Stomach (tissue), 8 donors: ENCODE measurements at regions not wholly inside any gene's neighbourhood (a gene's known extent, or its start where the extent isn't known, plus 50 kb on each side); places are given as distances from the start of the nearest gene placed in this dataset.

Experiments used
- DNase-seq, 2 donors: peaks; one replicate each; pipeline versions ENCODE4 v3.0.0 to v3.0.0-alpha.2; 2013 to 2019
- H3K27ac ChIP-seq, 5 donors: fragments of 200-600 bp in 4 of 5; sonication (generic) in 4 of 5; one replicate each; pipeline ENCODE4 v1.5.1; 2013 to 2019; ENCODE audit warnings: mild to moderate bottlenecking in 1 of 5, moderate library complexity in 1 of 5
- H3K27me3 ChIP-seq, 3 donors: fragments of 200-600 bp; sonication (generic); one replicate each; pipeline ENCODE4 v1.5.1; 2017 to 2019; ENCODE audit warnings: mixed run types in 1 of 3
- H3K36me3 ChIP-seq, 4 donors: fragments of 200-600 bp; sonication (generic); 1 replicate in 3 of 4; 2 replicates in 1 of 4; pipeline ENCODE4 v1.5.1; 2016 to 2019
- H3K4me1 ChIP-seq, 4 donors: fragments of 200-600 bp; sonication (generic); one replicate each; pipeline ENCODE4 v1.5.1; 2016 to 2019
- H3K4me3 ChIP-seq, 4 donors: fragments of 200-600 bp; sonication (generic) in 3 of 4; one replicate each; pipeline ENCODE4 v1.5.1; 2016 to 2019; ENCODE audit warnings: mild to moderate bottlenecking in 1 of 4
- H3K9me3 ChIP-seq, 4 donors: fragments of 200-600 bp; sonication (generic); one replicate each; pipeline ENCODE4 v1.5.1; 2016 to 2019
- CTCF ChIP-seq, 7 experiments: fragments of 450-650 bp in 4 of 7; fragments of 200-600 bp in 3 of 7; sonication (generic) in 3 of 7; IDR thresholded peaks; one replicate each; pipeline ENCODE4 v1.5.1; 2016 to 2019; ENCODE audit warnings: antibody characterized with exemption in 7 of 7, control low read depth in 2 of 7, mild to moderate bottlenecking in 1 of 7
- EP300 ChIP-seq: sonication (generic); formaldehyde crosslinking; IDR thresholded peaks from one replicate; pipeline ENCODE4 v1.6.1; 2017; ENCODE audit warnings: antibody characterized with exemption
- POLR2A ChIP-seq, 4 donors: fragments of 450-650 bp; IDR thresholded peaks; one replicate each; pipeline ENCODE4 v1.6.1; 2016; ENCODE audit warnings: antibody characterized with exemption in 4 of 4, control low read depth in 2 of 4, mild to moderate bottlenecking in 1 of 4, moderate library complexity in 1 of 4
- POLR2AphosphoS5 ChIP-seq, 3 donors: sonication (generic); formaldehyde crosslinking; IDR thresholded peaks; one replicate each; pipeline ENCODE4 v1.6.1; 2016; ENCODE audit warnings: antibody characterized with exemption in 3 of 3
- WGBS, 5 donors: extraction: QIAGEN DNeasy Blood & Tissue Kit in 3 of 5; methylation state at CpG; one replicate each; pipeline versions ENCODE4 v1.1.5 to v1.1.7; 2013 to 2018; 5-methylcytosine and 5-hydroxymethylcytosine counted together
- intact Hi-C: fragments of 100-400 bp; cut with DNase I; formaldehyde crosslinking; loops from one replicate; pipeline ENCODE4 v1.15.1; 2023; ENCODE audit warnings: low total_unique reads
- donor health status: healthy with polysubstance abuse.
- donor health status: Bipolar disorder and iron deficiency.
- donor health status: healthy.

DNA sequence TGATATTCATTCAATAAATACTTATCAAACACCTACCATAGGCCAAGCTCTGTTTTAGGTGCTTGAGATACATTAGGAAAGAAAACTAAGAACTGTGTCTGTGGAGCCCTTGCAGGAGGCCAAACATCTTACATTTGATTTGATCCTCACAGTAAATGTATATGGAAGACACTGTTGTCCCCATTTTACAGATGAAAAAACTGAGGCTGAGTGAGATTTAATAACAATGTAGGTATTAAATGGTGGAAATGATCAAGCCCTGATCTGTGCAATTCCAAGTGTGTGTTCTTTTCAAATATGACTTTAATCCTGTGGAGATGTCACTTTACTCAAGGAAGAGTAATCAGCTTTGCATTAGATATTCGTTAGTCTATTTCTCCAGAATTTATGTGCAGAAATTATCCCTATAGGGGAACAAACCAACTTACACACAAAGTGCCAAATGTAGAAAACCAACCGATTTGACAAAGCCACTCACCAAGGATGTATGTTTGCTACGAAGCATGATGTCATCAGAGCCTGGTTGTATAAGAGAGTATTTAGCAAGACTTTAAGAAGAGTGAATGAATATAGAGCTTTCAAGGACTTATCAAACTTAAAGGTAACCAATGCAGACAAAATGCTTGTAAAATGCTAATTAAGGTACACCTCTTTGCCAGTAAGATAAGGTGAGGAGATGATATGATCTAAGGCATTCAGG lies 153.9 kb upstream of the NFIB start:
- Histone ChIP-seq H3K36me3 (no peaks in the 10 kb centered on the region), H3K4me3 (no peak overlapping the region), H3K27me3 (no peaks in the 10 kb centered on the region), H3K9me3 (no peaks in the 10 kb centered on the region), H3K27ac (no peak overlapping the region), H3K4me1 (no peaks in the 10 kb centered on the region)
- DNase-seq, result no peak
- 81 to 91% (median 89%) methylated on average over 3 of the region's 3 CpGs for WGBS, 5 donors
- intact Hi-C loops, result no loop called here
- no peak for TF ChIP-seq CTCF (IDR thresholded peaks at IDR 0.05)
- no peak for TF ChIP-seq POLR2A (IDR thresholded peaks at IDR 0.05)

GRCh38 chr9:14466828-14467227 lies 152.9 kb upstream of the NFIB start:
- Histone ChIP-seq H3K9me3 (no peaks in the 10 kb centered on the region), H3K36me3 (no peaks in the 10 kb centered on the region), H3K27me3 (no peaks in the 10 kb centered on the region), H3K4me1 (no peaks in the 10 kb centered on the region), H3K4me3 (no peak overlapping the region), H3K27ac (no peak overlapping the region)
- DNase-seq, result no peak
- no peak for TF ChIP-seq EP300
- TF ChIP-seq POLR2A (IDR thresholded peaks at IDR 0.05), result no peak
- no peak for TF ChIP-seq CTCF (IDR thresholded peaks at IDR 0.05)
- no peak for TF ChIP-seq POLR2AphosphoS5 (IDR thresholded peaks at IDR 0.05)
- WGBS, 5 donors, result 83 to 89% (median 85%) methylated on average over 4 of the region's 4 CpGs
- intact Hi-C loops, result no loop called here

DNA sequence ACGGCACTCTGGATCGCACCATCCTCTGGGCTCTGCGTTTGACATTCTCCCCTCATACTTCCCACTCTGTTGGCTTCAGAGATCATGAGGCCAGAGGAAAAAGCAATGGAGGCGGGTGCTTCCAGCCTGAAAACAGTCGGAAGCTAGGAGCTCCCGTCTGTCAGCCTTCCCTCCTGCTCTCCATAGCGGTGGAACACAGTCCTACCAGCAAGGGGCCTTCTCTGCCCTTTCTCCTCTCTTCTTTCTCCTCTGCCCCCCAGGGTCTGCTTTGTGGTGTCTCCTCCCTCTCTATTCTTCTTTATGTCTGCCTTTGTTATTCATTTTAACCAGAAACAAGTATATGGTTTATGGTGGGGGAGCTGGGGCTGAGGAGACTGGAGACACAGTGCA lies 152.5 kb upstream of the NFIB start:
- TF ChIP-seq EP300 (no peak), POLR2A (IDR thresholded peaks at IDR 0.05) (no peak), POLR2AphosphoS5 (IDR thresholded peaks at IDR 0.05) (no peak), CTCF (IDR thresholded peaks at IDR 0.05) (no peak)
- WGBS, 5 donors, result 55 to 78% (median 71%) methylated on average over 7 of the region's 7 CpGs
- DNase-seq, result no peak
- no peak overlapping the region for H3K27ac ChIP-seq
- H3K27me3 ChIP-seq, result no peaks in the 10 kb centered on the region
- no peaks in the 10 kb centered on the region for H3K36me3 ChIP-seq
- intact Hi-C loops, result no loop called here
- H3K4me1 ChIP-seq, result no peaks in the 10 kb centered on the region
- H3K9me3 ChIP-seq, result no peaks in the 10 kb centered on the region
- no peak overlapping the region for H3K4me3 ChIP-seq

DNA sequence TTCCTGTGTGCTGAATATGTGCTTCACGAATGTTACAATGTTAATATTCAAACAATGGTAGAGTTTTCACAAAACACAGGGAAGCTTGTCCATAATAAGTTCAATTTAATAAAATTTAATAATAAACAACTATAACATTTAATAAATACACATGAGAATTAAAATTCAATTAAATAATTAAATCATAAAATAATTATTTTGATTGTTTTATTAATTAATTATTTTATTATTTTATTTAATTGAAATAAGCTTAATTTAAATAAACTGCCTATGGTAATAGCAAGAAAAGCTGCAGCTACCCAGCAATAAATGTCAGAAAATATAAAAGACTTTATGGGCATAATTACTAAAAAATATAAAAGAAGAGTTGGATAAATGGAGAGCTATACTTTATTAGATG lies 149.0 kb upstream of the NFIB start:
- H3K27ac ChIP-seq, result no peak overlapping the region
- no peak for DNase-seq
- H3K4me3 ChIP-seq, result no peak overlapping the region
- no peak for TF ChIP-seq POLR2A (IDR thresholded peaks at IDR 0.05)
- TF ChIP-seq EP300, result no peak
- TF ChIP-seq POLR2AphosphoS5 (IDR thresholded peaks at IDR 0.05), result no peak
- TF ChIP-seq CTCF (IDR thresholded peaks at IDR 0.05), result no peak
- 48 to 76% (median 62%) methylated on average over 1 of the region's 1 CpG for WGBS, 5 donors
- H3K36me3 ChIP-seq, result no peaks in the 10 kb centered on the region
- intact Hi-C loops, result no loop called here
- H3K9me3 ChIP-seq, result no peaks in the 10 kb centered on the region
- H3K27me3 ChIP-seq, result no peaks in the 10 kb centered on the region
- no peaks in the 10 kb centered on the region for H3K4me1 ChIP-seq
